Breast epithelium (tissue), 4 donors: ENCODE measurements at regions not wholly inside any gene's neighbourhood (a gene's known extent, or its start where the extent isn't known, plus 50 kb on each side); places are given as distances from the start of the nearest gene placed in this dataset.

Experiments
- DNase-seq, 2 donors: peaks; one replicate each; pipeline ENCODE4 v3.0.0-alpha.2; 2019; ENCODE audit warnings: low spot score in 2 of 2
- H3K27ac ChIP-seq, 2 donors: fragments of 200-600 bp; sonication (generic) in 1 of 2; one replicate each; pipeline ENCODE4 v1.5.1; 2016 to 2019; ENCODE audit warnings: mild to moderate bottlenecking in 1 of 2
- H3K27me3 ChIP-seq, 2 donors: fragments of 200-600 bp; sonication (generic) in 1 of 2; one replicate each; pipeline versions ENCODE4 v1.5.1 to v1.6.0; 2017 to 2019; ENCODE audit warnings: control low read depth in 1 of 2, mild to moderate bottlenecking in 1 of 2
- H3K36me3 ChIP-seq: fragments of 200-600 bp; one replicate; pipeline ENCODE4 v1.5.1; 2019
- H3K4me1 ChIP-seq, 2 donors: fragments of 200-600 bp; sonication (generic); one replicate each; pipeline ENCODE4 v1.5.1; 2016 to 2019; ENCODE audit warnings: control low read depth in 1 of 2
- H3K4me3 ChIP-seq, 3 donors: fragments of 200-600 bp; sonication (generic); 1 replicate in 2 of 3; 2 replicates in 1 of 3; pipeline ENCODE4 v1.5.1; 2016 to 2019; ENCODE audit warnings: mild to moderate bottlenecking in 3 of 3, moderate library complexity in 2 of 3
- H3K9me3 ChIP-seq, 2 donors: fragments of 200-600 bp; sonication (generic) in 1 of 2; one replicate each; pipeline ENCODE4 v1.5.1; 2016 to 2019; ENCODE audit warnings: control low read depth in 1 of 2
- CTCF ChIP-seq, 3 donors: fragments of 450-650 bp; IDR thresholded peaks; one replicate each; pipeline ENCODE4 v1.5.1; 2016 to 2017; ENCODE audit warnings: antibody characterized with exemption in 3 of 3, mild to moderate bottlenecking in 3 of 3, moderate library complexity in 3 of 3
- POLR2A ChIP-seq: fragments of 450-650 bp; IDR thresholded peaks from one replicate; pipeline ENCODE4 v1.6.1; 2016; ENCODE audit warnings: antibody characterized with exemption, mild to moderate bottlenecking, moderate library complexity
- POLR2AphosphoS5 ChIP-seq, 3 donors: sonication (generic); formaldehyde crosslinking; IDR thresholded peaks; one replicate each; pipeline ENCODE4 v1.6.1; 2017; ENCODE audit warnings: antibody characterized with exemption in 3 of 3
- intact Hi-C: fragments of 100-400 bp; cut with DNase I; formaldehyde crosslinking; loops from one replicate; pipeline ENCODE4 v1.15.1; 2023; ENCODE audit warnings: low total_unique reads

- Histone ChIP-seq H3K4me1 (no peaks in the 10 kb centered on the region), H3K27ac (no peak overlapping the region), H3K9me3 (no peaks in the 10 kb centered on the region), H3K27me3 (peaks cover 3 to 36% of the 10 kb centered on the region in 2 donors), H3K36me3 (no peaks in the 10 kb centered on the region), H3K4me3 (no peak overlapping the region)
- TF ChIP-seq POLR2AphosphoS5 (IDR thresholded peaks at IDR 0.05) = no peak
- TF ChIP-seq POLR2A = no peak
- intact Hi-C loops = loop anchor here (5.0 kb wide), 1 partner anchor 1493 kb away; no protein-coding TSS in a partner anchor
- peak in 1 of 2 donors; percentile 40 for DNase-seq
Measured at GRCh38 chr1:10890491-10891071, 94.1 kb upstream of the CASZ1 start.

GRCh38 chr1:10891091-10891490 is 94.6 kb upstream of the CASZ1 start:
- H3K27me3 ChIP-seq = peaks cover 3 to 36% of the 10 kb centered on the region in 2 donors
- intact Hi-C loops = loop anchor here (5.0 kb wide), 1 partner anchor 1494 kb away; no protein-coding TSS in a partner anchor

GRCh38 chr1:10892138-10893065 is 96.0 kb upstream of the CASZ1 start:
- H3K27ac ChIP-seq = no peak overlapping the region
- TF ChIP-seq POLR2A = no peak
- TF ChIP-seq CTCF (IDR thresholded peaks at IDR 0.05) = no peak
- no peak for TF ChIP-seq POLR2AphosphoS5 (IDR thresholded peaks at IDR 0.05)
- intact Hi-C loops = loop anchor here (5.0 kb wide), 1 partner anchor 1495 kb away; no protein-coding TSS in a partner anchor
- peaks cover 3 to 31% of the 10 kb centered on the region in 2 donors for H3K27me3 ChIP-seq
- no peaks in the 10 kb centered on the region for H3K36me3 ChIP-seq
- H3K9me3 ChIP-seq = no peaks in the 10 kb centered on the region
- no peaks in the 10 kb centered on the region for H3K4me1 ChIP-seq
- no peak for DNase-seq
- no peak overlapping the region for H3K4me3 ChIP-seq

More at GRCh38 chr1:10891091-10891490, 94.6 kb upstream of the CASZ1 start:
- TF ChIP-seq POLR2A = no peak
- TF ChIP-seq CTCF (IDR thresholded peaks at IDR 0.05) = no peak
- TF ChIP-seq POLR2AphosphoS5 (IDR thresholded peaks at IDR 0.05) = no peak
- DNase-seq = no peak
- H3K9me3 ChIP-seq = no peaks in the 10 kb centered on the region
- H3K4me1 ChIP-seq = no peaks in the 10 kb centered on the region
- no peak overlapping the region for H3K4me3 ChIP-seq
- H3K27ac ChIP-seq = no peak overlapping the region
- H3K36me3 ChIP-seq = no peaks in the 10 kb centered on the region

GRCh38 chr1:10895621-10896020 is 99.2 kb upstream of the CASZ1 start:
- intact Hi-C loops = no loop called here
- peaks cover 6% of the 10 kb centered on the region in 2 donors for H3K27me3 ChIP-seq
- DNase-seq = no peak
- TF ChIP-seq CTCF (IDR thresholded peaks at IDR 0.05) (no peak), POLR2AphosphoS5 (IDR thresholded peaks at IDR 0.05) (no peak), POLR2A (no peak)
- H3K36me3 ChIP-seq = no peaks in the 10 kb centered on the region
- no peak overlapping the region for H3K4me3 ChIP-seq
- no peaks in the 10 kb centered on the region for H3K9me3 ChIP-seq
- peaks cover 0 to 5% of the 10 kb centered on the region in 2 donors for H3K4me1 ChIP-seq
- no peak overlapping the region for H3K27ac ChIP-seq

GRCh38 chr1:10896673-10897072 is 100.2 kb upstream of the CASZ1 start:
- peaks cover 5 to 6% of the 10 kb centered on the region in 2 donors for H3K27me3 ChIP-seq
- no peak for DNase-seq
- peaks cover 0 to 6% of the 10 kb centered on the region in 2 donors for H3K4me1 ChIP-seq
- no peaks in the 10 kb centered on the region for H3K9me3 ChIP-seq
- TF ChIP-seq POLR2AphosphoS5 (IDR thresholded peaks at IDR 0.05) (no peak), POLR2A (no peak), CTCF (IDR thresholded peaks at IDR 0.05) (no peak)
- no peaks in the 10 kb centered on the region for H3K36me3 ChIP-seq
- H3K27ac ChIP-seq = no peak overlapping the region
- H3K4me3 ChIP-seq = no peak overlapping the region
- intact Hi-C loops = no loop called here
